ENCODE measurements at regions not wholly inside any gene's neighbourhood (a gene's known extent, or its start where the extent isn't known, plus 50 kb on each side); places are given as distances from the start of the nearest gene placed in this dataset.

- TF ChIP-seq EGR1 (IDR thresholded peaks at IDR 0.05): no peak
- no peak for TF ChIP-seq CREB1 (IDR thresholded peaks at IDR 0.05; ENCODE audit: low read depth)
- TF ChIP-seq TAF1 (IDR thresholded peaks at IDR 0.05; ENCODE audit: low read depth): no peak
- TF ChIP-seq TEAD4 (IDR thresholded peaks at IDR 0.05): no peak
- no peak for TF ChIP-seq RAD21 (IDR thresholded peaks at IDR 0.05; ENCODE audit: low read depth)
- TF ChIP-seq, protein P1, sequence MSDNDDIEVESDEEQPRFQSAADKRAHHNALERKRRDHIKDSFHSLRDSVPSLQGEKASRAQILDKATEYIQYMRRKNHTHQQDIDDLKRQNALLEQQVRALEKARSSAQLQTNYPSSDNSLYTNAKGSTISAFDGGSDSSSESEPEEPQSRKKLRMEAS (IDR thresholded peaks at IDR 0.05): no peak
- no peak for TF ChIP-seq YY1 (IDR thresholded peaks at IDR 0.05; ENCODE audit: low read depth)
- TF ChIP-seq TCF12 (IDR thresholded peaks at IDR 0.05; ENCODE audit: low read depth): no peak
- TF ChIP-seq REST (IDR thresholded peaks at IDR 0.05; ENCODE audit: low read depth): no peak
- TF ChIP-seq CEBPB (IDR thresholded peaks at IDR 0.05): no peak
- TF ChIP-seq USF1 (IDR thresholded peaks at IDR 0.05): no peak
- no peak for TF ChIP-seq FOXM1 (IDR thresholded peaks at IDR 0.05; ENCODE audit: borderline replicate concordance, low read depth)
- no peak for TF ChIP-seq EP300 (IDR thresholded peaks at IDR 0.05; ENCODE audit: borderline replicate concordance)
- no peak for TF ChIP-seq NFIC (IDR thresholded peaks at IDR 0.05)
- TF ChIP-seq ZBTB7A (IDR thresholded peaks at IDR 0.05; ENCODE audit: low read depth): no peak
Observed at GRCh38 chr5:153209687-153210086, 280.8 kb upstream of the GRIA1 start.

GRCh38 chr5:153211076-153211475 lies 279.4 kb upstream of the GRIA1 start:
- TF ChIP-seq EGR1 (IDR thresholded peaks at IDR 0.05) (no peak), CREB1 (IDR thresholded peaks at IDR 0.05; ENCODE audit: low read depth) (no peak), TAF1 (IDR thresholded peaks at IDR 0.05; ENCODE audit: low read depth) (no peak), TCF12 (IDR thresholded peaks at IDR 0.05; ENCODE audit: low read depth) (no peak), NFIC (IDR thresholded peaks at IDR 0.05) (no peak), USF1 (IDR thresholded peaks at IDR 0.05) (no peak), REST (IDR thresholded peaks at IDR 0.05; ENCODE audit: low read depth) (no peak), RAD21 (IDR thresholded peaks at IDR 0.05; ENCODE audit: low read depth) (no peak), EP300 (IDR thresholded peaks at IDR 0.05; ENCODE audit: borderline replicate concordance) (no peak), TEAD4 (IDR thresholded peaks at IDR 0.05) (no peak), CEBPB (IDR thresholded peaks at IDR 0.05) (no peak), YY1 (IDR thresholded peaks at IDR 0.05; ENCODE audit: low read depth) (no peak), ZBTB7A (IDR thresholded peaks at IDR 0.05; ENCODE audit: low read depth) (no peak), FOXM1 (IDR thresholded peaks at IDR 0.05; ENCODE audit: borderline replicate concordance, low read depth) (no peak)
- TF ChIP-seq, protein P1 (IDR thresholded peaks at IDR 0.05): no peak

GRCh38 chr5:153212471-153212870 lies 278.0 kb upstream of the GRIA1 start:
- TF ChIP-seq CEBPB (IDR thresholded peaks at IDR 0.05) (no peak), TEAD4 (IDR thresholded peaks at IDR 0.05) (no peak), FOXM1 (IDR thresholded peaks at IDR 0.05; ENCODE audit: borderline replicate concordance, low read depth) (no peak), TCF12 (IDR thresholded peaks at IDR 0.05; ENCODE audit: low read depth) (no peak), NFIC (IDR thresholded peaks at IDR 0.05) (no peak), USF1 (IDR thresholded peaks at IDR 0.05) (no peak)
- TF ChIP-seq, protein P1 (IDR thresholded peaks at IDR 0.05): no peak

- TF ChIP-seq USF1 (IDR thresholded peaks at IDR 0.05) (no peak), TEAD4 (IDR thresholded peaks at IDR 0.05) (no peak), TCF12 (IDR thresholded peaks at IDR 0.05; ENCODE audit: low read depth) (no peak), REST (IDR thresholded peaks at IDR 0.05; ENCODE audit: low read depth) (no peak)
Observed at GRCh38 chr5:153222936-153223335, 267.5 kb upstream of the GRIA1 start.

Measured in Ishikawa (cell line).